ENCODE measurements at regions not wholly inside any gene's neighbourhood (a gene's known extent, or its start where the extent isn't known, plus 50 kb on each side); places are given as distances from the start of the nearest gene placed in this dataset.

DNA sequence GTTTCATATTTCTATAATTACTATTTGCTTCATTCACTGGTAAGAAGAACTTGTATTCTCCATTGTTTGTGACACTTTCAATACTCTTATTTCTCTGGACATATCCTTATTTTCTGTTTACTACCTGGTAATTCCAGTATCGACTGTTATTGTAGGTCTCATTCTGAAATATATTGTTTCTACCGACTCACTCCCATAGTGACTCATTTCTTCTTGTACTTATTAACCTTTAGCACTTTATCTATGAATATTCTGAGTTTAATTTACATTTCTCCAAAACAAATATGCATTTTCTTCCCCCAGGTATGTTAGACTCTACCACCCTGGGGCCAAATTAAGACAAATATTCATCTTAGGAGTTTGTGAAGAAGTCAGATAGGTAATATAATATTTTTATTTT lies 164.5 kb upstream of the BTBD3 start:
- TF ChIP-seq, protein P1, sequence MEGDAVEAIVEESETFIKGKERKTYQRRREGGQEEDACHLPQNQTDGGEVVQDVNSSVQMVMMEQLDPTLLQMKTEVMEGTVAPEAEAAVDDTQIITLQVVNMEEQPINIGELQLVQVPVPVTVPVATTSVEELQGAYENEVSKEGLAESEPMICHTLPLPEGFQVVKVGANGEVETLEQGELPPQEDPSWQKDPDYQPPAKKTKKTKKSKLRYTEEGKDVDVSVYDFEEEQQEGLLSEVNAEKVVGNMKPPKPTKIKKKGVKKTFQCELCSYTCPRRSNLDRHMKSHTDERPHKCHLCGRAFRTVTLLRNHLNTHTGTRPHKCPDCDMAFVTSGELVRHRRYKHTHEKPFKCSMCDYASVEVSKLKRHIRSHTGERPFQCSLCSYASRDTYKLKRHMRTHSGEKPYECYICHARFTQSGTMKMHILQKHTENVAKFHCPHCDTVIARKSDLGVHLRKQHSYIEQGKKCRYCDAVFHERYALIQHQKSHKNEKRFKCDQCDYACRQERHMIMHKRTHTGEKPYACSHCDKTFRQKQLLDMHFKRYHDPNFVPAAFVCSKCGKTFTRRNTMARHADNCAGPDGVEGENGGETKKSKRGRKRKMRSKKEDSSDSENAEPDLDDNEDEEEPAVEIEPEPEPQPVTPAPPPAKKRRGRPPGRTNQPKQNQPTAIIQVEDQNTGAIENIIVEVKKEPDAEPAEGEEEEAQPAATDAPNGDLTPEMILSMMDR (IDR thresholded peaks at IDR 0.05; ENCODE audit: insufficient read depth, low read depth, low read length): no peak
- TF ChIP-seq EZH2 (IDR thresholded peaks at IDR 0.05; ENCODE audit: insufficient read depth, low read length): no peak
